ENCODE measurements at regions not wholly inside any gene's neighbourhood (a gene's known extent, or its start where the extent isn't known, plus 50 kb on each side); places are given as distances from the start of the nearest gene placed in this dataset.

- H3K9ac ChIP-seq (ENCODE audit: low read length): no peak overlapping the region
- H3K27ac ChIP-seq (ENCODE audit: low read length): no peak overlapping the region
- no peaks in the 10 kb centered on the region for H3K79me2 ChIP-seq (ENCODE audit: low read length)
- H3K36me3 ChIP-seq (replicated peaks; ENCODE audit: low read depth, low read length): no peaks in the 10 kb centered on the region
- no peak overlapping the region for H3K4me3 ChIP-seq (ENCODE audit: low read length)
- no peak overlapping the region for H3K4me2 ChIP-seq (ENCODE audit: low read length)
- H2AFZ ChIP-seq (ENCODE audit: low read depth, low read length): no peak overlapping the region
- TF ChIP-seq CTCF (IDR thresholded peaks at IDR 0.05; ENCODE audit: low read depth, low read length) (no peak), EZH2phosphoT487 (IDR thresholded peaks at IDR 0.05; ENCODE audit: low read depth) (no peak)
- no peaks in the 10 kb centered on the region for H4K20me1 ChIP-seq (ENCODE audit: insufficient read depth, low read length)
- no peaks in the 10 kb centered on the region for H3K9me3 ChIP-seq (ENCODE audit: insufficient read depth, low read length)
- H3K4me1 ChIP-seq (ENCODE audit: low read length): no peaks in the 10 kb centered on the region
- no peaks in the 10 kb centered on the region for H3K27me3 ChIP-seq (ENCODE audit: low read depth, low read length)
These were observed 736.1 kb downstream of the HDGFL1 start for GRCh38 chr6:23305325-23305943.

- Histone ChIP-seq H3K4me2 (ENCODE audit: low read length) (no peak overlapping the region), H3K4me3 (ENCODE audit: low read length) (no peak overlapping the region), H3K27ac (ENCODE audit: low read length) (no peak overlapping the region), H3K9me3 (ENCODE audit: insufficient read depth, low read length) (no peaks in the 10 kb centered on the region), H2AFZ (ENCODE audit: low read depth, low read length) (no peak overlapping the region), H3K27me3 (ENCODE audit: low read depth, low read length) (no peaks in the 10 kb centered on the region), H3K9ac (ENCODE audit: low read length) (no peak overlapping the region), H4K20me1 (ENCODE audit: insufficient read depth, low read length) (no peaks in the 10 kb centered on the region), H3K4me1 (ENCODE audit: low read length) (no peaks in the 10 kb centered on the region), H3K36me3 (replicated peaks; ENCODE audit: low read depth, low read length) (no peaks in the 10 kb centered on the region), H3K79me2 (ENCODE audit: low read length) (no peaks in the 10 kb centered on the region)
- TF ChIP-seq CTCF (IDR thresholded peaks at IDR 0.05; ENCODE audit: low read depth, low read length): no peak
- TF ChIP-seq EZH2phosphoT487 (IDR thresholded peaks at IDR 0.05; ENCODE audit: low read depth): no peak
These were observed 737.0 kb downstream of the HDGFL1 start for GRCh38 chr6:23306251-23306950.

GRCh38 chr6:23307516-23307915, 738.1 kb downstream of the HDGFL1 start:
- H3K9me3 ChIP-seq (ENCODE audit: insufficient read depth, low read length): no peaks in the 10 kb centered on the region
- H3K4me1 ChIP-seq (ENCODE audit: low read length): no peaks in the 10 kb centered on the region
- no peaks in the 10 kb centered on the region for H3K27me3 ChIP-seq (ENCODE audit: low read depth, low read length)
- H3K27ac ChIP-seq (ENCODE audit: low read length): no peak overlapping the region
- no peak overlapping the region for H2AFZ ChIP-seq (ENCODE audit: low read depth, low read length)
- no peaks in the 10 kb centered on the region for H4K20me1 ChIP-seq (ENCODE audit: insufficient read depth, low read length)
- no peaks in the 10 kb centered on the region for H3K79me2 ChIP-seq (ENCODE audit: low read length)
- no peak overlapping the region for H3K4me3 ChIP-seq (ENCODE audit: low read length)
- H3K4me2 ChIP-seq (ENCODE audit: low read length): no peak overlapping the region
- no peak overlapping the region for H3K9ac ChIP-seq (ENCODE audit: low read length)
- H3K36me3 ChIP-seq (replicated peaks; ENCODE audit: low read depth, low read length): no peaks in the 10 kb centered on the region
- TF ChIP-seq CTCF (IDR thresholded peaks at IDR 0.05; ENCODE audit: low read depth, low read length) (no peak), EZH2phosphoT487 (IDR thresholded peaks at IDR 0.05; ENCODE audit: low read depth) (no peak)

- Histone ChIP-seq H3K27ac (ENCODE audit: low read length) (no peak overlapping the region), H2AFZ (ENCODE audit: low read depth, low read length) (no peak overlapping the region), H3K4me3 (ENCODE audit: low read length) (no peak overlapping the region), H3K36me3 (replicated peaks; ENCODE audit: low read depth, low read length) (no peaks in the 10 kb centered on the region), H3K4me1 (ENCODE audit: low read length) (no peaks in the 10 kb centered on the region), H3K9ac (ENCODE audit: low read length) (no peak overlapping the region), H3K27me3 (ENCODE audit: low read depth, low read length) (no peaks in the 10 kb centered on the region), H3K79me2 (ENCODE audit: low read length) (no peaks in the 10 kb centered on the region), H3K4me2 (ENCODE audit: low read length) (no peak overlapping the region), H3K9me3 (ENCODE audit: insufficient read depth, low read length) (no peaks in the 10 kb centered on the region), H4K20me1 (ENCODE audit: insufficient read depth, low read length) (no peaks in the 10 kb centered on the region)
- TF ChIP-seq EZH2phosphoT487 (IDR thresholded peaks at IDR 0.05; ENCODE audit: low read depth): no peak
- TF ChIP-seq CTCF (IDR thresholded peaks at IDR 0.05; ENCODE audit: low read depth, low read length): no peak
These were observed 738.8 kb downstream of the HDGFL1 start for GRCh38 chr6:23308166-23308565.

Measured in OCI-LY3 (cell line).